Activated CD4-positive, CD25-positive, alpha-beta regulatory T cell treated with anti-CD3 and anti-CD28 coated beads, Interleukin-2, amount 50 U/mL, for 72 hours (primary cell): ENCODE measurements at regions not wholly inside any gene's neighbourhood (a gene's known extent, or its start where the extent isn't known, plus 50 kb on each side); places are given as distances from the start of the nearest gene placed in this dataset.
"Not testable (repeated sequence)": the region's sequence is repeated elsewhere in the genome, so short reads cannot be mapped to it uniquely, and the experiment has no call there.

Experiments
- DNase-seq: peaks from one replicate; pipeline ENCODE4 v3.0.0; 2021

GRCh38 chr16:31975826-31976419, 102.3 kb downstream of the ZNF267 start:
- not testable (repeated sequence) for DNase-seq

DNA sequence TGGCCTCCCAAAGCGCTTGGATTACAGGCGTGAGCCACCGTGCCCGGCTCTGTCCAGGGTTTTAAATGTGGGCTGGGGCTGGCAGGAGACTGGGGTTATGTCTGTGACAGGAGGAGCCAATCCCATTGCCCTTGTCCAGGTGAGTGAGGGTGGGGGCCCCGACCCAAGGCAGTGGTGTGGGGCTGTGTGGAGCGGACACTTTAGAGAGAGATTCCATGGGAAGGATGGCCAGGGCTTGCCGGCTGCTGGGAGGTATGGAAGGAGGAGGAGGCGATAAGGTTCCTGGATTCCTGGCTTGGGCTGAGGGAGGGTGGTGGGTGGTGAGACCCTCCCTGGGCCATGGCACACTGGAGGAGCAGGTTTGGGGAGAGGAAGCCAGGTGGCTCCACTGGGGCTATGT, 104.9 kb downstream of the ZNF267 start:
- DNase-seq: not testable (repeated sequence)

DNA sequence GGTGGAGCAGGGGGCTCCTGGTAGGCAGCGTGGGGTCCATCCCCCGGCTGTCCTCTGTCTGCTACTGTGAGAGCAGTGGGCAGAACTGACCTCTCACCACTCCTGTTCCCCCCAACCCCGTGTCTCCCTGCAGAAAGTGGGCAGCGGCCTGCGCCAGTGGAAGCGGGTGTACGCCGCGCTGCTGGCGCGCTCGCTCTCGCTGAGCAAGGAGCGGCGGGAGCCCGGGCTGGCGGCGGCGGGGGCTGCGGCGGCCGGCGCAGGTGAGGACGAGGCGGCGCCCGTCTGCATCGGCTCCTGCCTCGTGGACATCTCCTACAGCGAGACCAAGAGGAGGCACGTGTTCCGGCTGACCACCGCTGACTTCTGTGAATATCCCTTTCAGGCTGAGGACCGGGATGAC, 108.1 kb downstream of the ZNF267 start:
- DNase-seq: not testable (repeated sequence)

GRCh38 chr16:31982986-31983385, 109.4 kb downstream of the ZNF267 start:
- DNase-seq: not testable (repeated sequence)

DNA sequence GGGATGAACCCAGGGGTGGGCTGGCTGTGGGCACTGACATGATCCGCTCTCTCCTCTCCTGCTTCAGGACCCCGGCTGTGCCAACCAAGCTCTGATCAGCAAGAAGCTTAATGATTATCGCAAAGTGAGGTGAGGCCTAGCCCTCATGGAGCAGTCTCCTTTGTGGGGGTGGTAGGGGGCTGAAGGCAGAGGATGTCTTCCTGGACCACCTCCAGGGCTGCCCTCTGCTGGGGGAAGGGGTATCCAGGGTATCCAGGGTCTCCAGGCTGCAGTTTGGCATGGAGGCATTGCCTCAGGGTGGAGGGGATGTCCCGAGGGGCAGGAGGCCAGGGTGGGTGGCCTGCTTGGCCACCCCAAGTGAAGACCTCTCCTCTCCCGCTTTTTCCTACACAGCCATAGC, 110.1 kb downstream of the ZNF267 start:
- not testable (repeated sequence) for DNase-seq

DNA sequence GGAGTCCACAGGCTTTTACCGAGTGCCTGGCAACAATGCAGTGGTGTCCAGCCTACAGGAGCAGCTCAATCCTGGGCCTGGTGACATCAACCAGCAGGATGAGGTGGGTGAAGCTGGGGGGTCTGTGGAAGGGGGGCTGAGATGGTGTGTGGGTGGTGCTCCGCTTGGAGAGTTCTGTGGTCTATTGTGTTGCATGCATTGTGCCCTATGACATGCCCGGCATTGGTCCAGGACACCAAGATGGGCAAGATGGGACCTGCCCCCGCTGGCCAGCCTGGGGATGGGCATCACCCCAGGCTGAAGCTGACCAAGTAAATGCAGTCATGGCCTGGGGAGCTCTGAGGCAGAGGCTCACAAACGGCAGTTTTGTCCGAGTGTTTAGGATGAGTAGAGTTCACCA, 113.3 kb downstream of the ZNF267 start:
- not testable (repeated sequence) for DNase-seq

GRCh38 chr16:31988595-31989581, 115.3 kb downstream of the ZNF267 start:
- peak; percentile 39 for DNase-seq

GRCh38 chr16:31990261-31990660, 116.7 kb downstream of the ZNF267 start:
- DNase-seq: not testable (repeated sequence)

DNA sequence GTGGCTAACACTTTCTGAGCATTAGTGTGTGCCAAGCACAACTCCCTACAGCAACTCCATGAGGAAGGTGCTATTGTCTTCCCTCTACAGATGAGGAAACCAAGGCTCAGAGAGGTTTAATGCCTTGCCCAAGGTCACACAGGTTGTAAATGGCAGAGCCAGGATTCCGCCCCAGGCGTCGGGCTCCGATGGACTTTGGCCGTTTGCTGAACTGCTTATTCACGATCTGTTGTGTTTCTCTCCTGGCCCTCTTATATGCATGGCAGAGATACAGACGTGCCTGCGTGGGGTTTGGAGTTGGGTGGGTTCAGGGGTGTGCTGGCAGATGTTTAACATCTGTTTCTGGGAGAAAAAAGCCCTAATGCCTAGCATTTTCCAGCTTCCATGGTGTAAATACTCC, 117.4 kb downstream of the ZNF267 start:
- not testable (repeated sequence) for DNase-seq

DNA sequence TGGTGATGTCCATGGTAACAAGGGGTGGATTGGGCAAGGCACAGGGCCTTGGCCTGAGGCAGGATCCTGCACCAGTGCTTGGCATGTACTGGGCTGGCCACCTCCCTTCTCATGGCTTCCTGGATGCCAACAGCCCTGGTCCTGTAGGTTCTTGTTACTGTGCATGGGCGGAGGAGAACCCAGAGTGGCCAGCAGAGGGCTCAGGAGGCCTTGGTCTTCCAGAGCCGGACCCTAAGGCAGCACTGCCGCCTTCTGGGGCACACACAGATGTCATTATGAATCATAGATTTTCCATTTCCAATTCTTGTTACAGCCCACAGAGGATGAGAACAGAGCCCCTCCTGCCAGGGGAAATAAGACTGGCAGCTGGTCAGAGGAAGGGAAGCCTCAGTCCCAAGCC, 122.7 kb downstream of the ZNF267 start:
- DNase-seq: not testable (repeated sequence)

GRCh38 chr16:32002496-32002895, 128.9 kb downstream of the ZNF267 start:
- DNase-seq: not testable (repeated sequence)

DNA sequence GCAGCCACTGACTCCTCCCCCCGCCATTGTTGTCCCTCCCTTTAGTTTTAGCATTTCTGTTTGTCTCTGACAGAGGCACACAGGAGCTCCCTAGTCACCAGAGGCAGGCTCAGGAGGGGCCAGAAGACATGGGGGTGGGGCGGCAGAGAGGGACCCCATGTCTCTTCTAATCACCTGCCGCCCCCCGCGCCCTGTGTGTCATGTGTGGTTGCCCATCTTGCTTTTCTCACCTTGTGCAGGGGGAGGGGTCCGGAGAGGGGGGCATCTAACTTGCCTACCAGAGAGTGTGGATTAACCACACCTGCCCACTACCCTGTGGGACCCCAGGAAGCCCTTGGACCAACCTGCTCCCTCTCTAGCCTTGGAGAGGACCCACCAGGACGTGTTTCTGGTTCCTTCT, 130.2 kb downstream of the ZNF267 start:
- not testable (repeated sequence) for DNase-seq

GRCh38 chr16:32038783-32039496, 165.3 kb downstream of the ZNF267 start:
- not testable (repeated sequence) for DNase-seq

GRCh38 chr16:32039919-32040318, 166.3 kb downstream of the ZNF267 start:
- not testable (repeated sequence) for DNase-seq

DNA sequence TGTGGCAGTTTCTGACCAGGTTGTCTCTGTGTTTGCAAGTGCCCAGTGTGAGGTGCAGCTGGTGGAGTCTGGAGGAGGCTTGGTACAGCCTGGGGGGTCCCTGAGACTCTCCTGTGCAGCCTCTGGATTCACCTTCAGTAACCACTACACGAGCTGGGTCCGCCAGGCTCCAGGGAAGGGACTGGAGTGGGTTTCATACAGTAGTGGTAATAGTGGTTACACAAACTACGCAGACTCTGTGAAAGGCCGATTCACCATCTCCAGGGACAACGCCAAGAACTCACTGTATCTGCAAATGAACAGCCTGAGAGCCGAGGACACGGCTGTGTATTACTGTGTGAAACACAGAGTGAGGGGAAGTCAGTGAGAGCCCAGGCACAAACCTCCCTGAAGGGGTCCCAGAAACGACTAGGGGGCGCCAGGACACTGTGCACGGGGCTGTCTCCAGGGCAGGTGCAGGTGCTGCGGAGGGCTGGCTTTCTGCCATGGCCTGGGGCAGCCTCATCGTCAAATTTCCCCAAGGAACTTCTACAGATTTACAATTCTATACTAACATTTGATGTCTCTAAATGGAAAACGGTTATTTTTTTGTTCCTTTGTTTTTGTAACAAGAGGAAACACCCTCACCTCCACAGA, 187.0 kb upstream of the TP53TG3D start:
- not testable (repeated sequence) for DNase-seq

- DNase-seq: not testable (repeated sequence)
Observed at GRCh38 chr16:32071586-32071985, 181.5 kb upstream of the TP53TG3D start.

DNA sequence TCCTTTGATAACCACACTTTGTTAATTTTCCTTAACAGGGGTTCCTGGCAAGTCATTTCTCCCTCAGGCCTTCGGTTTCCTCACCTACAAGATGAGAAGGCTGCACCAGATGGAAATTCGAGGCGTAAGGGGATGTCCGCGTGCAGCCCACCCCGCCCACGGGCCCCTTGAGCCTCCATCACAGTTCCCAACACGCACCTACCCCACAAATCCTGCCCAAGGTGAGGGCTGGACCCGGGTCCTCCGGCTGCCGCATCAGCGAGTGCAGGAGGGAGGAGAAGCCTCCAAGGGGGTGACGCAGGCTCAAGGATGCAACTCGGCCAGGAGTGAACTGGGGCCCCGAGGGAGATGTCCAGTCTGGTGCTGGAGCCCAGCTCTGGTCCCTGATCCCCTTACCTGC, 169.2 kb upstream of the TP53TG3D start:
- not testable (repeated sequence) for DNase-seq

DNA sequence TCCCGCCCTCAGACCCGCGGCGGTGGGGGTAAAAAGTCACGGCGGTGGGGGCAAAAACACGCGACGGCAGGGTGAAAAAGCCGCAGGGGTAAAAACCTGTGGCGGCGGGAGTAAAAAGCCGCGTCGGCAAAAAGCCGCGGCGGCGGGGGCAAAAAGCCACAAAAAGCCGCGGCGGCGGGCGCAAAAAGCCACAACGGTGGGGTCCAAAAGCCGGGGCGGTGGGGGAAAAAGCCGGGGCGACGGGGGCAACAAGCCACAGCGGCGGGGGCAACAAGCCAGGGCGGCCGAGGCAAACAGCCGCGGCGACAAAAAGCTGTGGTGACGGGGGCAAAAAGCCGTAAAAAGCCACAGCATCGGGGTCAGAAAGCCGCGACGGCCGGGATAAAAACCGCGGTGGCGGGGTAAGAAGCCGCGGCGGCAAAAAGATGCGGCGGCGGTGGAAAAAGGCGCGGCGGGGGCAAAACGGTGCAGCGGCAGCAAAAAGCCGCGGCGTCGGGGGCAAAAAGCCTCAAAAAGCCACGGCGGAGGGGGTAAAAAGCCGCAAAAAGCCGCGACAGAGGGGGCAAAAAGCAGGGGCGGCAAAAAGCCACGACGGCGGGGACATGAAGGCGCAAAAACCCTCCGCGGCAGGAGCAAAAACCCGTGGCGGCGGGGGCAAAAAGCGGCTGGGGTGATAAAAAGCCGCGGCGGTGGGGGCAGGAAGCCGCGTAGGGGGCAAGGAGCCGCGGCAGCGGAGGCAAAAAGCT, 168.3 kb upstream of the TP53TG3D start:
- DNase-seq: not testable (repeated sequence)

- DNase-seq: not testable (repeated sequence)
Observed at GRCh38 chr16:32085438-32086141, 167.5 kb upstream of the TP53TG3D start.

DNA sequence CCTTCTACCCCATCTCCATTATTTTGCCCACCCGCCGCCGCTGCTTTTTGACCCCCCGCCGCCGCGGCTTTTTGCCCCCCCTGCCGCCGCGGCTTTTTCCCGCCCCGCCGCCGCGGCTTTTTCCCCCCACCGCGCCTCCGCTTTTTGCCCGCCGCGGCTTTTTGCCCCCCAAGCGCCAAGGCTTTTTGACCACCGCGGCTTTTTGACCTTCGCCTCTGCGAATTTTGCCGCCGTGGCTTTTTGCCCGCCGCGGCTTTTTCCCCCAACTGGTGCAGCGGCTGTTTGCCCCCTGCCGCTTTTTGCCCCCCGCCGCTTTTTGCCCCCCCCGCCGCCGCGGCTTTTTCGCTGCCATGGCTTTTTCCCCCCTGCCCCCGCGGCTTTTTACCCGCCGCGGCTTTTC, 137.5 kb upstream of the TP53TG3D start:
- not testable (repeated sequence) for DNase-seq

GRCh38 chr16:32116080-32116479, 137.0 kb upstream of the TP53TG3D start:
- DNase-seq: no peak
